ENCODE measurements at regions not wholly inside any gene's neighbourhood (a gene's known extent, or its start where the extent isn't known, plus 50 kb on each side); places are given as distances from the start of the nearest gene placed in this dataset.
"Not testable (repeated sequence)": the region's sequence is repeated elsewhere in the genome, so short reads cannot be mapped to it uniquely, and the experiment has no call there.

DNA sequence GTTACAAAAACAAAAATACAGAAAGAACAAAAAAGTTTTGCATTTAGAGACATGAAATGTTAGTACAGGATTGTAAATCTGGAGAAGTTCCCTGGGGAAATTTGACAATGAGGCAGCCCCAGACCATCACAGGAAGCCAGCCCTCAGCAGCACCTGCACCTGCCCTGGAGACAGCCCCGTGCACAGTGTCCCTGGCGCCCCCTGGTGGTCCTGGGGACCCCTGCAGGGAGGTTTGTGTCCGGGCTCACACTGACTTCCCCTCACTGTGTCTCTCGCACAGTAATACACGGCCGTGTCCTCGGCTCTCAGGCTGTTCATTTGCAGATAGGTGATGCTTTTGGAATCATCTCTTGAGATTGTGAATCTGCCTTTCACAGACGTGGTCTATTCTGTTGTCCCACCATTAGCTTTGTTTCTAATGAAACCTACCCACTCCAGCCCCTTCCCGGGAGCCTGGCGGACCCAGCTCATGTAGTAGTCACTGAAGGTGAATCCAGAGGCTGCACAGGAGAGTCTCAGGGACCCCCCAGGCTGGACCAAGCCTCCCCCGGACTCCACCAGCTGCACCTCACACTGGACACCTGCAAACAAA lies 1248.6 kb downstream of the TMEM121 start:
- H3K4me1 ChIP-seq; H3K27ac ChIP-seq; H3K9me3 ChIP-seq; H3K27me3 ChIP-seq; H3K36me3 ChIP-seq; H3K4me3 ChIP-seq; intact Hi-C loops (cut with DNase I); DNase-seq (ENCODE audit: extremely low spot score in 2 of 2): not testable (repeated sequence)
- TF ChIP-seq, protein P1, sequence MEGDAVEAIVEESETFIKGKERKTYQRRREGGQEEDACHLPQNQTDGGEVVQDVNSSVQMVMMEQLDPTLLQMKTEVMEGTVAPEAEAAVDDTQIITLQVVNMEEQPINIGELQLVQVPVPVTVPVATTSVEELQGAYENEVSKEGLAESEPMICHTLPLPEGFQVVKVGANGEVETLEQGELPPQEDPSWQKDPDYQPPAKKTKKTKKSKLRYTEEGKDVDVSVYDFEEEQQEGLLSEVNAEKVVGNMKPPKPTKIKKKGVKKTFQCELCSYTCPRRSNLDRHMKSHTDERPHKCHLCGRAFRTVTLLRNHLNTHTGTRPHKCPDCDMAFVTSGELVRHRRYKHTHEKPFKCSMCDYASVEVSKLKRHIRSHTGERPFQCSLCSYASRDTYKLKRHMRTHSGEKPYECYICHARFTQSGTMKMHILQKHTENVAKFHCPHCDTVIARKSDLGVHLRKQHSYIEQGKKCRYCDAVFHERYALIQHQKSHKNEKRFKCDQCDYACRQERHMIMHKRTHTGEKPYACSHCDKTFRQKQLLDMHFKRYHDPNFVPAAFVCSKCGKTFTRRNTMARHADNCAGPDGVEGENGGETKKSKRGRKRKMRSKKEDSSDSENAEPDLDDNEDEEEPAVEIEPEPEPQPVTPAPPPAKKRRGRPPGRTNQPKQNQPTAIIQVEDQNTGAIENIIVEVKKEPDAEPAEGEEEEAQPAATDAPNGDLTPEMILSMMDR (IDR thresholded peaks at IDR 0.05): peak in 1 of 3 experiments; percentile 33

DNA sequence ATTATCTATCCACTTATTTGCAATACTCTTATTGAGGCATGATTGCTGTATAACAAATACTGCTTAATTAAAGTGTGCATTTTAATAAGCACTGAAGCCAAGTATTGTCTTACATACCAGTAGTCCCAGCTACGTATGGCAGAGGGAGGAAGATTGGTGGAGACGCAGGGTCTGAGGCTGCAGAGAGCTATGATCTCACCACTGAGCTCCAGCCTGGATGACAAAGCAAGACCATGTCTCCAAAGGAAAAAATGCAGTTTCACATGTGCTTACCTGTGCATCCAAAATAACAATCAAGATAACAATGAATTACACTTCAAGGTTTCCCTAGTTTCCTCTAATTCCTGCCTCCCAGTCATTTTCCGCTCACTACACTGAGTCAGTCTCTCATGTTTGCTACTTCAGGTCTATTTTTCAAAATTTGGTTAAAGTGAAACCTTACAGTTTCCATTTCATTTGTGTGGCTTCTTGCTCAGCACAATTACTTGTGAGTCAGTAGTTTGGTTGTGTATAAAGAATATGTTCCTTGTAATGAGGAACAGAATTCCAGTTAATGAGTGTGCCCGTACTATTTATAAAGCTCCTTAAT lies 1250.1 kb downstream of the TMEM121 start:
- H3K9me3 ChIP-seq: no peaks in the 10 kb centered on the region
- DNase-seq (ENCODE audit: extremely low spot score in 2 of 2): no peak
- TF ChIP-seq, protein P1 (IDR thresholded peaks at IDR 0.05): no peak
- TF ChIP-seq POLR2AphosphoS5 (IDR thresholded peaks at IDR 0.05; ENCODE audit: insufficient read depth in 1 of 2, low read depth in 1 of 2): no peak
- no peak for TF ChIP-seq POLR2A (IDR thresholded peaks at IDR 0.05)

DNA sequence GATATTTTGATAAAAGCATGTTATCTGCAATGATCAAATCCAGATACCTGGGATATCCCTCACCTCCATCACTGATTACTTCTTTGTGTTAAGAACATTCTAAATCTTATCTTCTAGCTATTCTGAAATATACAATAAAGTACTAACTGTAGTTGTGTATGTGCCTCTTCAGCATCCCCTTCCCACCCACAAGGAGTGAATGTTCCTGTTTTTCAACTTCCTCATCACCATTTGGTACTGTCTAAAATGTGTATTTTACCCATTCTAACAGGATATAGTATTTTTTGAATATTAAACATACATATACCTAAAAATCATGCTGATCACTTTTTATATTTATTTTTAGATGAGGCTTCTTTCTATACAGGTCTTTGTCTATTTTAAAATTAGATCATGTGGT lies 1252.6 kb downstream of the TMEM121 start:
- Histone ChIP-seq H3K9me3 (no peaks in the 10 kb centered on the region), H3K27me3 (no peaks in the 10 kb centered on the region), H3K36me3 (no peaks in the 10 kb centered on the region), H3K4me1 (no peaks in the 10 kb centered on the region), H3K4me3 (no peak overlapping the region), H3K27ac (no peak overlapping the region)
- DNase-seq (ENCODE audit: extremely low spot score in 2 of 2): no peak
- intact Hi-C loops (cut with DNase I): no loop called here
- no peak for TF ChIP-seq POLR2AphosphoS5 (IDR thresholded peaks at IDR 0.05; ENCODE audit: insufficient read depth in 1 of 2, low read depth in 1 of 2)
- no peak for TF ChIP-seq POLR2A (IDR thresholded peaks at IDR 0.05)
- TF ChIP-seq, protein P1 (IDR thresholded peaks at IDR 0.05): no peak

More for the DNA sequence above, 1250.1 kb downstream of the TMEM121 start:
- H3K4me3 ChIP-seq: no peak overlapping the region
- intact Hi-C loops (cut with DNase I): no loop called here
- H3K4me1 ChIP-seq: no peaks in the 10 kb centered on the region
- H3K27me3 ChIP-seq: no peaks in the 10 kb centered on the region
- no peak overlapping the region for H3K27ac ChIP-seq
- no peaks in the 10 kb centered on the region for H3K36me3 ChIP-seq

DNA sequence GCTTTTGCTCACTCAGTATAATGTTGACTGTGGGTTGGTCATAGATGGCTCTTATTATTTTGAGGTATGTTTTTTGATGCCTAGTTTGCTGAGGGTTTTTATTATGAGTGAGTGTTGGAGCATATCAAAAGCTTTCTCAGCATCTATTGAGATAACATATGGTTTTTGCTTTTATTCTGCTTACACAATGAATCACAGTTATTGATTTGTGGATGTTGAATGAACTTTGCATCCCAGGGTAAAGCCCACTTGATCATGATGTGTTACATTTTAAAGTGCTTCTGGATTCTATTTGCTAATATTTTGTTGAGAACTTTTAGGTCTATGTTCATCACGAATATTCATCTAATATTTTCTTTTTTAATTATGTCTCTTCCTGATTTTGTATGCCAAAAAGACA lies 1260.3 kb downstream of the TMEM121 start:
- Histone ChIP-seq H3K36me3 (no peaks in the 10 kb centered on the region), H3K27ac (no peak overlapping the region), H3K4me3 (no peak overlapping the region), H3K4me1 (no peaks in the 10 kb centered on the region), H3K9me3 (no peaks in the 10 kb centered on the region), H3K27me3 (no peaks in the 10 kb centered on the region)
- intact Hi-C loops (cut with DNase I): no loop called here
- TF ChIP-seq, protein P1 (IDR thresholded peaks at IDR 0.05): no peak
- TF ChIP-seq POLR2AphosphoS5 (IDR thresholded peaks at IDR 0.05; ENCODE audit: insufficient read depth in 1 of 2, low read depth in 1 of 2) (no peak), POLR2A (IDR thresholded peaks at IDR 0.05) (no peak)
- no peak for DNase-seq (ENCODE audit: extremely low spot score in 2 of 2)

DNA sequence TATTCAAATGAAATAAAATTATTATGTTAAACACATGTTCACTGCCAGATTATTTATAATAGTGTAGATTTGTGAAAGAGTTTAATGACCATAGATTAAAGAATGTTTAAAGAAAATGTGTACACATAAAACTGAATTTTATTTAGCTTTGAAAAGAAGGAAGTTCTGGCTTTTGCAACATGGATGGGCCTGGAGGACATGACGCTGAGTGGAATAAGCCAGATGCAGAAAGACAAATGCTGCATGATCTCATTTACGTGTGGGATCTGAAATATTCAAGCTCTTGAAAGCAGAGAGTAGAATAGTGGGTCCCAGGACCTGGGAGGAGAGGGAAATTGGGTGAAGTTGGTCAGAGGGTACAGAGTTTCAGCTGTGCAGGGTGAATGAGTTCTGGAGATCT lies 1261.2 kb downstream of the TMEM121 start:
- Histone ChIP-seq H3K36me3 (no peaks in the 10 kb centered on the region), H3K4me1 (no peaks in the 10 kb centered on the region), H3K27me3 (no peaks in the 10 kb centered on the region), H3K9me3 (no peaks in the 10 kb centered on the region), H3K4me3 (no peak overlapping the region), H3K27ac (no peak overlapping the region)
- intact Hi-C loops (cut with DNase I): no loop called here
- TF ChIP-seq, protein P1 (IDR thresholded peaks at IDR 0.05): no peak
- TF ChIP-seq POLR2AphosphoS5 (IDR thresholded peaks at IDR 0.05; ENCODE audit: insufficient read depth in 1 of 2, low read depth in 1 of 2) (no peak), POLR2A (IDR thresholded peaks at IDR 0.05) (no peak)
- DNase-seq (ENCODE audit: extremely low spot score in 2 of 2): no peak
